IMR-90 (cell line): ENCODE measurements at regions not wholly inside any gene's neighbourhood (a gene's known extent, or its start where the extent isn't known, plus 50 kb on each side); places are given as distances from the start of the nearest gene placed in this dataset.

Experiments
- ATAC-seq: fragments of 200-7000 bp; cut with Tn5 transposase; 2 replicates; pipeline ENCODE4 v1.9.1; 2020; ENCODE audit warnings: low read depth, mild to moderate bottlenecking, moderate library complexity
- BruUV-seq: library from RNA; stranded (reverse); fragments of 400-500 nt; replicated peaks from 2 replicates; lab custom pipeline; 2021; lab: Mats Ljungman, UMichigan
- CTCF ChIA-PET: fragments of 300-600 bp; formaldehyde crosslinking; extraction: SDS; loops from one replicate; lab custom pipeline; 2021; ENCODE audit warnings: antibody characterized with exemption; lab: Yijun Ruan, JAX
- POLR2A ChIA-PET: fragments of 300-600 bp; sonication (Branson Sonifier 250); formaldehyde crosslinking; loops from one replicate; lab custom pipeline; 2022; ENCODE audit warnings: antibody characterized with exemption; ENCODE audit not compliant: unreplicated experiment; lab: Charles Lee
- DNase-seq: peaks from one replicate; pipeline ENCODE4 v3.0.0; 2013
- H2AFZ ChIP-seq: replicated peaks from 2 replicates; pipeline ENCODE3; 2013; ENCODE audit warnings: low read length, mild to moderate bottlenecking; ENCODE audit not compliant: poor library complexity
- H2AK5ac ChIP-seq: 2 replicates; pipeline ENCODE4 v1.6.1; 2013; ENCODE audit warnings: low read depth, low read length, inconsistent platforms
- H2AK9ac ChIP-seq: replicated peaks from 2 replicates; pipeline ENCODE3; 2013; ENCODE audit warnings: mild to moderate bottlenecking, low read depth, low read length, moderate library complexity; ENCODE audit not compliant: poor library complexity
- H2BK120ac ChIP-seq: 2 replicates; pipeline ENCODE4 v1.6.1; 2013; ENCODE audit warnings: low read depth, low read length, inconsistent platforms
- H2BK15ac ChIP-seq: 3 replicates; pipeline ENCODE4 v1.6.1; 2013; ENCODE audit warnings: low read depth, low read length, inconsistent platforms
- H2BK20ac ChIP-seq: 2 replicates; pipeline ENCODE4 v1.6.1; 2013; ENCODE audit warnings: low read depth, mild to moderate bottlenecking, inconsistent platforms, low read length, moderate library complexity
- H2BK5ac ChIP-seq: 2 replicates; pipeline ENCODE4 v1.6.1; 2013; ENCODE audit warnings: mild to moderate bottlenecking, low read depth, low read length, inconsistent platforms; ENCODE audit not compliant: poor library complexity, severe bottlenecking
- H3K14ac ChIP-seq: replicated peaks from 2 replicates; pipeline ENCODE4 v1.6.1; 2013; ENCODE audit warnings: low read depth, low read length, inconsistent platforms
- H3K18ac ChIP-seq: 2 replicates; pipeline ENCODE4 v1.6.1; 2013; ENCODE audit warnings: low read depth, low read length, control low read depth
- H3K23ac ChIP-seq: 2 replicates; pipeline ENCODE4 v1.6.1; 2013; ENCODE audit warnings: low read depth, low read length, inconsistent platforms
- H3K27ac ChIP-seq: 2 replicates; pipeline ENCODE4 v1.5.1; 2013; ENCODE audit warnings: mild to moderate bottlenecking, control low read depth, low read length; ENCODE audit not compliant: insufficient read depth
- H3K27me3 ChIP-seq: 2 replicates; pipeline ENCODE4 v1.6.1; 2013; ENCODE audit warnings: low read length; ENCODE audit not compliant: control insufficient read depth, insufficient read depth
- H3K36me3 ChIP-seq: 2 replicates; pipeline ENCODE4 v1.6.1; 2013; ENCODE audit warnings: low read length, mixed read lengths; ENCODE audit not compliant: control insufficient read depth, insufficient read depth
- H3K4ac ChIP-seq: 2 replicates; pipeline ENCODE4 v1.6.1; 2013; ENCODE audit warnings: low read depth, low read length, inconsistent platforms
- H3K4me1 ChIP-seq: 2 replicates; pipeline ENCODE4 v1.6.1; 2013; ENCODE audit warnings: low read length, mixed read lengths; ENCODE audit not compliant: control insufficient read depth, insufficient read depth
- H3K4me2 ChIP-seq: 2 replicates; pipeline ENCODE4 v1.6.1; 2013; ENCODE audit warnings: low read depth, mild to moderate bottlenecking, control low read depth, low read length, moderate library complexity
- H3K4me3 ChIP-seq: 2 replicates; pipeline ENCODE4 v1.5.1; 2013; ENCODE audit warnings: low read depth, mild to moderate bottlenecking, control low read depth, low read length, moderate library complexity; ENCODE audit not compliant: insufficient read depth
- H3K56ac ChIP-seq: 2 replicates; pipeline ENCODE4 v1.6.1; 2013; ENCODE audit warnings: low read length, inconsistent platforms; ENCODE audit not compliant: insufficient read depth; ENCODE audit errors: extremely low read depth
- H3K79me1 ChIP-seq, 2 experiments: 2 replicates each; pipeline ENCODE4 v1.6.1; 2013; ENCODE audit warnings: low read length in 2 of 2, inconsistent platforms in 1 of 2, low read depth in 1 of 2
- H3K9ac ChIP-seq: 2 replicates; pipeline ENCODE4 v1.6.1; 2013; ENCODE audit warnings: low read depth, low read length, control low read depth
- H3K9me1 ChIP-seq: 2 replicates; pipeline ENCODE4 v1.6.1; 2013; ENCODE audit warnings: low read length, inconsistent platforms; ENCODE audit not compliant: insufficient read depth
- H3K9me3 ChIP-seq: 2 replicates; pipeline ENCODE4 v1.6.1; 2013; ENCODE audit warnings: low read length; ENCODE audit not compliant: control insufficient read depth, insufficient read depth
- H4K20me1 ChIP-seq: 2 replicates; pipeline ENCODE4 v1.6.1; 2013; ENCODE audit warnings: low read length, inconsistent platforms; ENCODE audit not compliant: insufficient read depth
- H4K5ac ChIP-seq: 2 replicates; pipeline ENCODE4 v1.6.1; 2013; ENCODE audit warnings: mild to moderate bottlenecking, low read depth, low read length, control low read depth
- H4K8ac ChIP-seq, 2 experiments: 2 replicates each; pipeline ENCODE4 v1.6.1; 2013; ENCODE audit warnings: low read depth in 2 of 2, low read length in 2 of 2, control low read depth in 1 of 2, inconsistent platforms in 1 of 2
- H4K91ac ChIP-seq: 2 replicates; pipeline ENCODE4 v1.6.1; 2013; ENCODE audit warnings: low read depth, low read length, inconsistent platforms; ENCODE audit not compliant: insufficient read depth
- BHLHE40 ChIP-seq: fragments of 150-350 bp; IDR thresholded peaks from 2 replicates; pipeline ENCODE4 v1.6.1; 2016; ENCODE audit warnings: mild to moderate bottlenecking, low read depth, low read length
- CHD1 ChIP-seq: IDR thresholded peaks from 2 replicates; pipeline ENCODE4 v1.6.1; 2012; ENCODE audit warnings: low read depth, low read length, improper control_type of control experiment
- CTCF ChIP-seq: conservative IDR thresholded peaks from 2 replicates; pipeline ENCODE4 v1.5.1; 2012; ENCODE audit warnings: mild to moderate bottlenecking, low read depth, low read length, improper control_type of control experiment
- ELK1 ChIP-seq: fragments of 150-350 bp; IDR thresholded peaks from 2 replicates; pipeline ENCODE4 v1.6.1; 2016; ENCODE audit warnings: low read depth, mild to moderate bottlenecking, low read length, moderate library complexity, borderline replicate concordance
- FOS ChIP-seq: fragments of 150-350 bp; IDR thresholded peaks from 2 replicates; pipeline ENCODE4 v1.6.1; 2016; ENCODE audit warnings: low read depth, low read length
- MAZ ChIP-seq: IDR thresholded peaks from 2 replicates; pipeline ENCODE4 v1.6.1; 2012; ENCODE audit warnings: low read depth, mild to moderate bottlenecking, low read length, improper control_type of control experiment, moderate library complexity, borderline replicate concordance
- MXI1 ChIP-seq: IDR thresholded peaks from 2 replicates; pipeline ENCODE4 v1.6.1; 2012; ENCODE audit warnings: low read depth, mild to moderate bottlenecking, low read length, moderate library complexity, borderline replicate concordance
- NFE2L2 ChIP-seq: fragments of 150-350 bp; IDR thresholded peaks from 2 replicates; pipeline ENCODE4 v1.6.1; 2016; ENCODE audit warnings: low read depth, mild to moderate bottlenecking, low read length
- RCOR1 ChIP-seq: IDR thresholded peaks from 2 replicates; pipeline ENCODE4 v1.6.1; 2012; ENCODE audit warnings: mild to moderate bottlenecking, low read length, improper control_type of control experiment; ENCODE audit not compliant: insufficient replicate concordance
- RFX5 ChIP-seq: IDR thresholded peaks from 2 replicates; pipeline ENCODE4 v1.8.0; 2012; ENCODE audit warnings: low read depth, mild to moderate bottlenecking, low read length, moderate library complexity
- SMC3 ChIP-seq: fragments of 150-350 bp; IDR thresholded peaks from 2 replicates; pipeline ENCODE4 v1.6.1; 2016; ENCODE audit warnings: low read depth, mild to moderate bottlenecking, antibody characterized with exemption, low read length, moderate library complexity
- USF2 ChIP-seq: fragments of 150-350 bp; IDR thresholded peaks from 2 replicates; pipeline ENCODE4 v1.6.1; 2017; ENCODE audit warnings: mild to moderate bottlenecking, antibody characterized with exemption, low read length, low read depth
- WGBS, 2 experiments: methylation state at CpG; one replicate each; pipeline versions ENCODE4 v1.1.5 to v1.1.7; 2013; ENCODE audit warnings: missing lambda C conversion rate in 2 of 2; ENCODE audit not compliant: insufficient read length in 1 of 2; ENCODE audit errors: extremely low coverage in 2 of 2; 5-methylcytosine and 5-hydroxymethylcytosine counted together
- dilution Hi-C: fragments of 300-500 bp; cut with HindIII; formaldehyde crosslinking; loops from one replicate; pipeline ENCODE4 v1.14.3; 2018; ENCODE audit warnings: low sequenced_read_pairs; ENCODE audit not compliant: unreplicated experiment
- in situ Hi-C: fragments of 300-500 bp; cut with MboI; formaldehyde crosslinking; loops from 3 replicates; pipeline ENCODE4 v1.14.3; 2019; ENCODE audit warnings: low sequenced_read_pairs, inconsistent platforms, mixed read lengths
- intact Hi-C: fragments of 100-400 bp; cut with micrococcal nuclease; formaldehyde crosslinking; loops from 2 replicates; pipeline ENCODE4 v1.10.0; 2022

- no peak overlapping the region for H2BK5ac ChIP-seq
- H2BK20ac ChIP-seq, result no peak overlapping the region
- H3K4ac ChIP-seq, result no peak overlapping the region
- no peak overlapping the region for H3K18ac ChIP-seq
- H2AK9ac ChIP-seq, result no peak overlapping the region
- no peaks in the 10 kb centered on the region for H3K36me3 ChIP-seq
- ChIA-PET POLR2A (no interaction called here), CTCF (no interaction called here)
- H3K9me1 ChIP-seq, result no peaks in the 10 kb centered on the region
- DNase-seq, result no peak
- H3K23ac ChIP-seq, result no peak overlapping the region
- ATAC-seq, result no peak
- H3K27me3 ChIP-seq, result no peaks in the 10 kb centered on the region
- no peak overlapping the region for H3K9ac ChIP-seq
- H4K91ac ChIP-seq, result no peak overlapping the region
- H3K79me1 ChIP-seq, result no peaks in the 10 kb centered on the region
- no peak overlapping the region for H4K5ac ChIP-seq
- intact Hi-C loops, result no loop called here
- peaks cover 64% of the 10 kb centered on the region for H3K9me3 ChIP-seq
- no peak overlapping the region for H3K56ac ChIP-seq
- H3K4me2 ChIP-seq, result no peak overlapping the region
- H3K4me3 ChIP-seq, result no peak overlapping the region
- H2BK15ac ChIP-seq, result no peak overlapping the region
- no TSS peak for BruUV-seq
- no peak overlapping the region for H2BK120ac ChIP-seq
- no peak overlapping the region for H2AFZ ChIP-seq
- 65% methylated on average over 12 of the region's 23 CpGs; no CpG with 5 or more reads in 1 of the 2 experiments for WGBS, 2 experiments
- no peak overlapping the region for H4K8ac ChIP-seq
- in situ Hi-C loops, result no loop called here
- H3K4me1 ChIP-seq, result no peaks in the 10 kb centered on the region
- no peak for TF ChIP-seq SMC3
- TF ChIP-seq NFE2L2, result no peak
- TF ChIP-seq FOS, result no peak
- no peak for TF ChIP-seq MAZ
- TF ChIP-seq CHD1, result no peak
- TF ChIP-seq RFX5, result no peak
- no peak for TF ChIP-seq ELK1
- no peak for TF ChIP-seq USF2
- no peak for TF ChIP-seq CTCF
- no peak for TF ChIP-seq MXI1
- no peak for TF ChIP-seq RCOR1
- TF ChIP-seq BHLHE40, result no peak
- dilution Hi-C loops, result no loop called here
- no peak overlapping the region for H3K14ac ChIP-seq
- H2AK5ac ChIP-seq, result no peak overlapping the region
- no peak overlapping the region for H3K27ac ChIP-seq
- no peaks in the 10 kb centered on the region for H4K20me1 ChIP-seq
Measured at GRCh38 chr11:134531327-134532130, 119.5 kb upstream of the B3GAT1 start.
